ENCODE measurements at regions not wholly inside any gene's neighbourhood (a gene's known extent, or its start where the extent isn't known, plus 50 kb on each side); places are given as distances from the start of the nearest gene placed in this dataset.

DNA sequence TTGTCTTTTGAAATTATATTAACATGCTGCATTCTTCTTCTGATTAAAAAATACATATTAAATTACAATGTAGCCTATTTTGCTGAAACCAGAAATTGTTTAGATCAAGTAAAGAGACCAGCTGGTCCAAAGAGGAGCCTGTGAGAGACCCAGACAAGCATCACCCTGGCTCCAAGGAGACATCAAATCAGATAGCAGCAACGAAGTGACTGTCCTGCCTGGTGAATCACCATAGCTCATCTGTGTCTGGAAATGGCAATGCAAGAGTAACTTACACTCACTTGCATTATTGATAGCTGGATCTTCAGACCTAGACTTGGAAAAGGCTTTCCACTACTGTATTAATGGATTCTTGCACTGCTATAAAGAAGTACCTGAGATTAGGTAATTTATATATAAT lies 169.1 kb downstream of the KCTD12 start:
- Histone ChIP-seq H3K79me2 (ENCODE audit: control insufficient read depth, insufficient read depth, low read length) (no peaks in the 10 kb centered on the region), H4K20me1 (ENCODE audit: control insufficient read depth, extremely low read depth, insufficient read depth, low read length) (no peaks in the 10 kb centered on the region), H3K4me1 (ENCODE audit: control insufficient read depth, extremely low read depth, insufficient read depth, low read length) (peaks cover 2% of the 10 kb centered on the region), H2AFZ (ENCODE audit: low read length) (no peak overlapping the region), H3K9ac (ENCODE audit: insufficient read depth, low read length) (no peak overlapping the region), H3K9me3 (ENCODE audit: control insufficient read depth, insufficient read depth, low read depth, low read length) (no peaks in the 10 kb centered on the region), H3K27me3 (ENCODE audit: control insufficient read depth, insufficient read depth, low read length) (no peaks in the 10 kb centered on the region), H3K36me3 (ENCODE audit: control insufficient read depth, insufficient read depth, low read length) (no peaks in the 10 kb centered on the region), H3K4me3 (replicated peaks in 1 of 4; ENCODE audit: control extremely low read depth in 1 of 4, insufficient read depth in 1 of 4, low read depth in 3 of 4, low read length in 4 of 4) (no peak overlapping the region), H3K4me2 (ENCODE audit: extremely low read depth, insufficient read depth, low read length) (no peak overlapping the region), H3K27ac (ENCODE audit: insufficient read depth, low read length) (no peak overlapping the region)
- no peak for TF ChIP-seq EZH2 (IDR thresholded peaks at IDR 0.05; ENCODE audit: low read length, missing control alignments)
- TF ChIP-seq, protein P1, sequence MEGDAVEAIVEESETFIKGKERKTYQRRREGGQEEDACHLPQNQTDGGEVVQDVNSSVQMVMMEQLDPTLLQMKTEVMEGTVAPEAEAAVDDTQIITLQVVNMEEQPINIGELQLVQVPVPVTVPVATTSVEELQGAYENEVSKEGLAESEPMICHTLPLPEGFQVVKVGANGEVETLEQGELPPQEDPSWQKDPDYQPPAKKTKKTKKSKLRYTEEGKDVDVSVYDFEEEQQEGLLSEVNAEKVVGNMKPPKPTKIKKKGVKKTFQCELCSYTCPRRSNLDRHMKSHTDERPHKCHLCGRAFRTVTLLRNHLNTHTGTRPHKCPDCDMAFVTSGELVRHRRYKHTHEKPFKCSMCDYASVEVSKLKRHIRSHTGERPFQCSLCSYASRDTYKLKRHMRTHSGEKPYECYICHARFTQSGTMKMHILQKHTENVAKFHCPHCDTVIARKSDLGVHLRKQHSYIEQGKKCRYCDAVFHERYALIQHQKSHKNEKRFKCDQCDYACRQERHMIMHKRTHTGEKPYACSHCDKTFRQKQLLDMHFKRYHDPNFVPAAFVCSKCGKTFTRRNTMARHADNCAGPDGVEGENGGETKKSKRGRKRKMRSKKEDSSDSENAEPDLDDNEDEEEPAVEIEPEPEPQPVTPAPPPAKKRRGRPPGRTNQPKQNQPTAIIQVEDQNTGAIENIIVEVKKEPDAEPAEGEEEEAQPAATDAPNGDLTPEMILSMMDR (conservative IDR thresholded peaks at IDR 0.05 in 1 of 2, IDR thresholded peaks at IDR 0.05 in 1 of 2; ENCODE audit: low read depth in 1 of 2, low read length in 2 of 2) = no peak
- DNase-seq (ENCODE audit: low read depth in 2 of 2) = peak in 1 of 2 donors; percentile 12

GRCh38 chr13:76715621-76716020 lies 170.6 kb downstream of the KCTD12 start:
- H3K27ac ChIP-seq (ENCODE audit: insufficient read depth, low read length) = no peak overlapping the region
- H2AFZ ChIP-seq (ENCODE audit: low read length) = no peak overlapping the region
- H3K4me2 ChIP-seq (ENCODE audit: extremely low read depth, insufficient read depth, low read length) = no peak overlapping the region

DNA sequence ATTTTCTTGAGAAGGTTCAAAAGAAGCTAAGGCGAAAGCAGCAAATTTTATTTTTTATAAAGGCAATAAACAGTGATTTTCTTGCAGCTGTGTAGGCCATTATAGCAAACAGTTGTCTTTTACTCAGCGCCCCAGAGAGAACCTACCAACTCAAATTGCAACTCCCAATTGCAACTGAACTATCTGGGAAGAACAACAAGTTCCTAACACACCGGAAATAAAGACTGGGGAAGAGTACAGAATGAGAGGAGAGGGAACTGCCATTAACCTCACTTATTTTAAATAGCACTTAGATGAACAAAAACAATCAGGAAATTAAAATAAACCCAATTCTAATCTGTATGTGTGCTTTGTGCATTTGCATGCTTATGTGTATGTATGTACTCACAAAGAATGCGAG lies 171.1 kb downstream of the KCTD12 start:
- Histone ChIP-seq H3K9me3 (ENCODE audit: control insufficient read depth, insufficient read depth, low read depth, low read length) (no peaks in the 10 kb centered on the region), H3K9ac (ENCODE audit: insufficient read depth, low read length) (no peak overlapping the region), H3K4me1 (ENCODE audit: control insufficient read depth, extremely low read depth, insufficient read depth, low read length) (peaks cover 9% of the 10 kb centered on the region), H3K4me2 (ENCODE audit: extremely low read depth, insufficient read depth, low read length) (no peak overlapping the region), H3K79me2 (ENCODE audit: control insufficient read depth, insufficient read depth, low read length) (no peaks in the 10 kb centered on the region), H3K27me3 (ENCODE audit: control insufficient read depth, insufficient read depth, low read length) (no peaks in the 10 kb centered on the region), H3K27ac (ENCODE audit: insufficient read depth, low read length) (no peak overlapping the region), H3K36me3 (ENCODE audit: control insufficient read depth, insufficient read depth, low read length) (no peaks in the 10 kb centered on the region), H3K4me3 (replicated peaks in 1 of 4; ENCODE audit: control extremely low read depth in 1 of 4, insufficient read depth in 1 of 4, low read depth in 3 of 4, low read length in 4 of 4) (no peak overlapping the region), H4K20me1 (ENCODE audit: control insufficient read depth, extremely low read depth, insufficient read depth, low read length) (no peaks in the 10 kb centered on the region), H2AFZ (ENCODE audit: low read length) (no peak overlapping the region)
- TF ChIP-seq EZH2 (IDR thresholded peaks at IDR 0.05; ENCODE audit: low read length, missing control alignments) = no peak
- TF ChIP-seq, protein P1 (conservative IDR thresholded peaks at IDR 0.05 in 1 of 2, IDR thresholded peaks at IDR 0.05 in 1 of 2; ENCODE audit: low read depth in 1 of 2, low read length in 2 of 2) = no peak
- DNase-seq (ENCODE audit: low read depth in 2 of 2) = no peak

More at GRCh38 chr13:76715621-76716020, 170.6 kb downstream of the KCTD12 start:
- no peaks in the 10 kb centered on the region for H3K27me3 ChIP-seq (ENCODE audit: control insufficient read depth, insufficient read depth, low read length)
- no peaks in the 10 kb centered on the region for H3K79me2 ChIP-seq (ENCODE audit: control insufficient read depth, insufficient read depth, low read length)
- H3K4me3 ChIP-seq (replicated peaks in 1 of 4; ENCODE audit: control extremely low read depth in 1 of 4, insufficient read depth in 1 of 4, low read depth in 3 of 4, low read length in 4 of 4) = no peak overlapping the region
- no peaks in the 10 kb centered on the region for H3K9me3 ChIP-seq (ENCODE audit: control insufficient read depth, insufficient read depth, low read depth, low read length)
- no peak overlapping the region for H3K9ac ChIP-seq (ENCODE audit: insufficient read depth, low read length)
- H4K20me1 ChIP-seq (ENCODE audit: control insufficient read depth, extremely low read depth, insufficient read depth, low read length) = no peaks in the 10 kb centered on the region
- no peaks in the 10 kb centered on the region for H3K36me3 ChIP-seq (ENCODE audit: control insufficient read depth, insufficient read depth, low read length)
- peaks cover 9% of the 10 kb centered on the region for H3K4me1 ChIP-seq (ENCODE audit: control insufficient read depth, extremely low read depth, insufficient read depth, low read length)
- no peak for DNase-seq (ENCODE audit: low read depth in 2 of 2)
- TF ChIP-seq, protein P1 (conservative IDR thresholded peaks at IDR 0.05 in 1 of 2, IDR thresholded peaks at IDR 0.05 in 1 of 2; ENCODE audit: low read depth in 1 of 2, low read length in 2 of 2) = no peak
- TF ChIP-seq EZH2 (IDR thresholded peaks at IDR 0.05; ENCODE audit: low read length, missing control alignments) = no peak

Measured in fibroblast of lung (primary cell).